OCI-LY1 (cell line): ENCODE measurements at regions not wholly inside any gene's neighbourhood (a gene's known extent, or its start where the extent isn't known, plus 50 kb on each side); places are given as distances from the start of the nearest gene placed in this dataset.
"Not testable (repeated sequence)": the region's sequence is repeated elsewhere in the genome, so short reads cannot be mapped to it uniquely, and the experiment has no call there.

ENCODE experiments used
- H2AFZ ChIP-seq: fragments of 200-600 bp; sonication (generic), shearing (Covaris generic); 2 replicates; pipeline ENCODE4 v1.6.0; 2014; ENCODE audit warnings: antibody characterized with exemption, mild to moderate bottlenecking, low read length
- H3F3A ChIP-seq: fragments of 200-600 bp; sonication (generic), shearing (Covaris generic); 2 replicates; pipeline ENCODE4 v1.6.0; 2014; ENCODE audit warnings: mild to moderate bottlenecking, antibody characterized with exemption, low read length, moderate library complexity; ENCODE audit not compliant: insufficient read depth
- H3K27ac ChIP-seq: fragments of 200-600 bp; sonication (generic); 2 replicates; pipeline ENCODE4 v1.5.1; 2014; ENCODE audit warnings: low read length, mixed run types, mild to moderate bottlenecking, low read depth; ENCODE audit not compliant: poor library complexity, severe bottlenecking
- H3K27me3 ChIP-seq: fragments of 200-600 bp; sonication (generic); 2 replicates; pipeline ENCODE4 v1.6.0; 2014; ENCODE audit warnings: antibody characterized with exemption, mild to moderate bottlenecking, low read length, moderate library complexity; ENCODE audit not compliant: insufficient read depth
- H3K36me3 ChIP-seq: fragments of 200-600 bp; sonication (generic); 2 replicates; pipeline ENCODE4 v1.6.1; 2014; ENCODE audit warnings: mild to moderate bottlenecking, antibody characterized with exemption, low read length, moderate library complexity, mixed read lengths; ENCODE audit not compliant: insufficient read depth
- H3K4me1 ChIP-seq: fragments of 200-600 bp; sonication (generic); 2 replicates; pipeline ENCODE4 v1.5.1; 2014; ENCODE audit warnings: mild to moderate bottlenecking, low read length, moderate library complexity; ENCODE audit not compliant: insufficient read depth, severe bottlenecking
- H3K4me2 ChIP-seq: fragments of 200-600 bp; sonication (generic), shearing (Covaris generic); 2 replicates; pipeline ENCODE4 v1.6.1; 2014; ENCODE audit warnings: low read length
- H3K4me3 ChIP-seq: fragments of 200-600 bp; sonication (generic); 2 replicates; pipeline ENCODE4 v1.5.1; 2014; ENCODE audit warnings: low read length, low read depth, mild to moderate bottlenecking, mixed read lengths; ENCODE audit not compliant: poor library complexity, severe bottlenecking
- H3K79me2 ChIP-seq: fragments of 200-600 bp; shearing (Covaris generic); 2 replicates; pipeline ENCODE4 v1.6.1; 2016; ENCODE audit warnings: mixed run types, low read length, mixed read lengths; ENCODE audit not compliant: insufficient read depth
- H3K9ac ChIP-seq: fragments of 200-600 bp; sonication (generic), shearing (Covaris generic); 2 replicates; pipeline ENCODE4 v1.6.1; 2014; ENCODE audit warnings: mild to moderate bottlenecking, low read length, mixed read lengths
- H3K9me2 ChIP-seq: fragments of 200-600 bp; sonication (generic), shearing (Covaris generic); 2 replicates; pipeline ENCODE4 v1.6.1; 2014; ENCODE audit warnings: low read depth, mild to moderate bottlenecking, low read length, mixed read lengths
- H3K9me3 ChIP-seq: fragments of 200-600 bp; shearing (Covaris generic); 2 replicates; pipeline ENCODE4 v1.6.1; 2014; ENCODE audit warnings: low read length, mixed read lengths
- H4K20me1 ChIP-seq: fragments of 200-600 bp; sonication (generic), shearing (Covaris generic); 2 replicates; pipeline ENCODE4 v1.6.0; 2016; ENCODE audit warnings: mild to moderate bottlenecking, low read length; ENCODE audit not compliant: insufficient read depth
- EZH2 ChIP-seq: fragments of 200-600 bp; sonication (generic), shearing (Covaris generic); IDR thresholded peaks from 2 replicates; pipeline ENCODE4 v1.8.0; 2017; ENCODE audit warnings: borderline replicate concordance, mixed run types, mild to moderate bottlenecking, antibody characterized with exemption, low read length, moderate library complexity, mixed read lengths
- TF ChIP-seq, protein P1 (sequence below): fragments of 200-600 bp; sonication (generic), shearing (Covaris generic); IDR thresholded peaks from 2 replicates; pipeline ENCODE4 v1.5.1; 2017; ENCODE audit warnings: mild to moderate bottlenecking, antibody characterized with exemption, low read length, moderate library complexity, mixed read lengths

DNA sequence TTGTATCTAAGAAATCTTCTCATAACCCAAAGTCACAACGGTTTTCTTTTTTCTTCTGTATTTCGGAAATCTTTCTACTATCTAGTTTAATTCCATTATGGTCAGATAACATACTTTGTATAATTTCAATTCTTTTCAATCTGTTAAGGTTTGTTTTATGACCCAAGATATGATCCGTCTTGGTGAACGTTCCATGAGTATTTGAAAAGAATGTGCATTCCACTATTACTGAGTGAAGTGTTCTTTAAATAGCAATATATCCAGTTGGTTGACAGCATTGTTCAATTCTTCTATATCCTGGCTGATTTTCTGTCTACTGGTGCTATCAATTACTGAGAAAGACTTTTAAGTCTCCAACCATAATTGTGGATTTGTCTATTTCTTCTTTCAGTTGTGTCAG, 414.5 kb downstream of the TNS1 start:
- Histone ChIP-seq H3F3A (no peaks in the 10 kb centered on the region), H3K9me3 (no peaks in the 10 kb centered on the region), H3K4me3 (no peak overlapping the region), H3K27ac (no peak overlapping the region), H3K9me2 (no peaks in the 10 kb centered on the region), H3K4me2 (no peak overlapping the region), H3K9ac (no peak overlapping the region), H3K4me1 (no peaks in the 10 kb centered on the region), H3K36me3 (no peaks in the 10 kb centered on the region), H3K27me3 (no peaks in the 10 kb centered on the region), H3K79me2 (no peaks in the 10 kb centered on the region), H4K20me1 (no peaks in the 10 kb centered on the region), H2AFZ (no peak overlapping the region)
- TF ChIP-seq, protein P1, sequence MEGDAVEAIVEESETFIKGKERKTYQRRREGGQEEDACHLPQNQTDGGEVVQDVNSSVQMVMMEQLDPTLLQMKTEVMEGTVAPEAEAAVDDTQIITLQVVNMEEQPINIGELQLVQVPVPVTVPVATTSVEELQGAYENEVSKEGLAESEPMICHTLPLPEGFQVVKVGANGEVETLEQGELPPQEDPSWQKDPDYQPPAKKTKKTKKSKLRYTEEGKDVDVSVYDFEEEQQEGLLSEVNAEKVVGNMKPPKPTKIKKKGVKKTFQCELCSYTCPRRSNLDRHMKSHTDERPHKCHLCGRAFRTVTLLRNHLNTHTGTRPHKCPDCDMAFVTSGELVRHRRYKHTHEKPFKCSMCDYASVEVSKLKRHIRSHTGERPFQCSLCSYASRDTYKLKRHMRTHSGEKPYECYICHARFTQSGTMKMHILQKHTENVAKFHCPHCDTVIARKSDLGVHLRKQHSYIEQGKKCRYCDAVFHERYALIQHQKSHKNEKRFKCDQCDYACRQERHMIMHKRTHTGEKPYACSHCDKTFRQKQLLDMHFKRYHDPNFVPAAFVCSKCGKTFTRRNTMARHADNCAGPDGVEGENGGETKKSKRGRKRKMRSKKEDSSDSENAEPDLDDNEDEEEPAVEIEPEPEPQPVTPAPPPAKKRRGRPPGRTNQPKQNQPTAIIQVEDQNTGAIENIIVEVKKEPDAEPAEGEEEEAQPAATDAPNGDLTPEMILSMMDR: no peak
- no peak for TF ChIP-seq EZH2

- Histone ChIP-seq H3F3A (no peaks in the 10 kb centered on the region), H3K4me2 (no peak overlapping the region), H3K9me3 (no peaks in the 10 kb centered on the region), H3K4me3 (no peak overlapping the region), H2AFZ (no peak overlapping the region), H3K79me2 (no peaks in the 10 kb centered on the region), H3K9me2 (no peaks in the 10 kb centered on the region), H3K27me3 (no peaks in the 10 kb centered on the region), H4K20me1 (no peaks in the 10 kb centered on the region), H3K9ac (no peak overlapping the region), H3K36me3 (no peaks in the 10 kb centered on the region), H3K4me1 (no peaks in the 10 kb centered on the region), H3K27ac (no peak overlapping the region)
- no peak for TF ChIP-seq EZH2
- TF ChIP-seq, protein P1: no peak
These were observed 417.4 kb downstream of the TNS1 start for GRCh38 chr2:217585362-217585761.

DNA sequence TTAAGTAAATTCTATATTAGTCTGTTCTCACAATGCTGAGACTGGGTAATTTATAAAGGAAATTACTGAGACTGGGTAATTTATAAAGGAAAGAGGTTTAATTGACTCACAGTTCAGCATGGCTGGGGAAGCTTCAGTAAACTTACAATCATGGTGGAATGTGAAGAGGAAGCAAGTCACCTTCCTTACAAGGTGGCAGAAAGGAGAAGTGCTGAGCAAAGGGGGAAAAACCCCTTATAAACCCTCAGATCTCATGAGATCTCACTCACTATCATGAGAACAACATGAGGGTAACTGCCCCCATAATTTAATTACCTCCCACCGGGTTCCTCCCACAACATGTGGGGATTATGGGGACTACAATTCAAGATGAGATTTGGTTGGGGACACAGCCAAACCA, 422.4 kb downstream of the TNS1 start:
- H3K79me2 ChIP-seq, H3K9me2 ChIP-seq, H2AFZ ChIP-seq, H3F3A ChIP-seq, H3K36me3 ChIP-seq, H3K9ac ChIP-seq, H4K20me1 ChIP-seq, H3K27me3 ChIP-seq, H3K4me1 ChIP-seq, H3K9me3 ChIP-seq, H3K4me3 ChIP-seq, H3K27ac ChIP-seq, H3K4me2 ChIP-seq: not testable (repeated sequence)

DNA sequence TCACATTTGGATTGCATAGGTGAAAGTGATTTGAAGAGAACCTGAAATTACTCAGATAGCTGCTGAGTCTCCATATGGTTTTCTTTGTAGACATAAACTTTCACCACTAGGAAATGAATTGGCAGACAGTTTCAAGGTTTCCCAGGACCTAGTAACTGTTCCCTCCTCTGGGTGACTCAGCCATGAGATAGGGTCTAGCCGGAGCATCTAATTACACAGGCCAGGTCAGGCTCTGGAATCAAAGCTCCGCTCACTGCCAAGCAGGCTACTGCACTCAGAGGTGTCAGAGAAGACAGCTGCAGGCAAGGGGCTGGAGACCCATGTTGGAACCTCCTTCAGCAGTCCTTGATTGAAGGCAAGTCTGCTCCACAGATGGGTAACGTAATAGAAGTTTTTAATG, 429.2 kb downstream of the TNS1 start:
- no peaks in the 10 kb centered on the region for H3K9me2 ChIP-seq
- H3K9me3 ChIP-seq: no peaks in the 10 kb centered on the region
- TF ChIP-seq, protein P1: no peak
- no peak for TF ChIP-seq EZH2
- no peaks in the 10 kb centered on the region for H3K27me3 ChIP-seq
- H3K27ac ChIP-seq: no peak overlapping the region
- H3K79me2 ChIP-seq: no peaks in the 10 kb centered on the region
- H3K36me3 ChIP-seq: no peaks in the 10 kb centered on the region
- H3K4me3 ChIP-seq: no peak overlapping the region
- no peak overlapping the region for H3K4me2 ChIP-seq
- H3F3A ChIP-seq: no peaks in the 10 kb centered on the region
- H2AFZ ChIP-seq: no peak overlapping the region
- H3K4me1 ChIP-seq: no peaks in the 10 kb centered on the region
- H3K9ac ChIP-seq: no peak overlapping the region
- no peaks in the 10 kb centered on the region for H4K20me1 ChIP-seq
